ENCODE measurements at regions not wholly inside any gene's neighbourhood (a gene's known extent, or its start where the extent isn't known, plus 50 kb on each side); places are given as distances from the start of the nearest gene placed in this dataset.
"Not testable (repeated sequence)": the region's sequence is repeated elsewhere in the genome, so short reads cannot be mapped to it uniquely, and the experiment has no call there.

GRCh38 chr6:78259935-78260334, 607.1 kb downstream of the MEI4 start:
- Mint-ChIP-seq H3K27me3 (no peaks in the 10 kb centered on the region), H3K4me1 (no peaks in the 10 kb centered on the region), H3K36me3 (ENCODE audit: low read depth) (no peaks in the 10 kb centered on the region), H3K4me3 (no peak overlapping the region), H3K27ac (no peak overlapping the region)
- H3K9me3 ChIP-seq (ENCODE audit: control insufficient read depth, low read length, poor library complexity, severe bottlenecking) = no peaks in the 10 kb centered on the region
- DNase-seq (no peak), ATAC-seq (no peak)

- not testable (repeated sequence) for H3K27me3 Mint-ChIP-seq; DNase-seq; H3K9me3 ChIP-seq (ENCODE audit: control insufficient read depth, low read length, poor library complexity, severe bottlenecking); H3K4me3 Mint-ChIP-seq; H3K27ac Mint-ChIP-seq; H3K4me1 Mint-ChIP-seq; ATAC-seq; H3K36me3 Mint-ChIP-seq (ENCODE audit: low read depth)
Measured at GRCh38 chr6:78260427-78260826, 606.9 kb upstream of the IRAK1BP1 start.

DNA sequence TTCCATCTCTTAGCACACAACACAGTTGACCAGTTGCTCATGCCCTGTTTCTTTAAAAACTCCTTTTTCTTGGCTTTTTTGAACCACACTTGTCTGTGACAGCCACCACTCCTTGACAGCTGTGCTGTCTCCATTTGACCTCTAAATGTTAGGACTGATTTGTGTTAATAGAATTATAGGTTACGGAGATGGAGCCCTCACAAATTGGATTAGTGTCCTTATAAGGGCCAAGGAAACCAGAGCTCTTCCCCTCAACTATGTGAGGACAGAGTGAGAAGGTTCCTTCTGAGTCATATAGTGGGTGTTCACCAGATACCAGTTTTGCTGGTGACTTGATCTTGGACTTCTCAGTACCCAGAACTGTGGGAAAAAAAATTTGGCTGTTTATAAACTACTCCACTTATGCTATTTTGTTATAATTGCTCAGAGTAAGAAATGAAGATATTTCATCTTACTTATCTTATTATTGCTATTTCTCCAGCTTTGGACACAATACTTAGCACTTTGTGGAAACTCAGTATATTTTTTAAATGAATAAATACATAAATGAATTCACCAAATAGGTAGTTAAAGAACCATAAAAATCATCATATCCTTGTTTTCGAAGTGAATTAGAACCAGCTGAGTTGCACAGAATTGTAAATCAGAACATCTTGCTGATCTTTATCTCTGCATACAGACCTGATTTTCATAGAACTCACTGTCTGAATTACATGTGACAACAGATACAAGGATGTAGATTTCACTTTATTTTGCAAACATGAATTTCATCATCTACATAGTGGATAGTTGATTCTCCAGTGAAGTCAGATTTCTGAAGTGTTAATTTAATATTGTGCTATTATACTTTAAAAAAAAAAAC, 598.5 kb upstream of the IRAK1BP1 start:
- DNase-seq = no peak
- H3K27me3 Mint-ChIP-seq = no peaks in the 10 kb centered on the region
- no peaks in the 10 kb centered on the region for H3K4me1 Mint-ChIP-seq
- no peaks in the 10 kb centered on the region for H3K36me3 Mint-ChIP-seq (ENCODE audit: low read depth)
- H3K9me3 ChIP-seq (ENCODE audit: control insufficient read depth, low read length, poor library complexity, severe bottlenecking) = no peaks in the 10 kb centered on the region
- no peak for ATAC-seq
- H3K4me3 Mint-ChIP-seq = no peak overlapping the region
- no peak overlapping the region for H3K27ac Mint-ChIP-seq

GRCh38 chr6:78300885-78301284, 566.5 kb upstream of the IRAK1BP1 start:
- Mint-ChIP-seq H3K27ac (no peak overlapping the region), H3K4me1 (no peaks in the 10 kb centered on the region), H3K27me3 (no peaks in the 10 kb centered on the region), H3K4me3 (no peak overlapping the region), H3K36me3 (ENCODE audit: low read depth) (no peaks in the 10 kb centered on the region)
- no peaks in the 10 kb centered on the region for H3K9me3 ChIP-seq (ENCODE audit: control insufficient read depth, low read length, poor library complexity, severe bottlenecking)
- ATAC-seq (no peak), DNase-seq (no peak)

DNA sequence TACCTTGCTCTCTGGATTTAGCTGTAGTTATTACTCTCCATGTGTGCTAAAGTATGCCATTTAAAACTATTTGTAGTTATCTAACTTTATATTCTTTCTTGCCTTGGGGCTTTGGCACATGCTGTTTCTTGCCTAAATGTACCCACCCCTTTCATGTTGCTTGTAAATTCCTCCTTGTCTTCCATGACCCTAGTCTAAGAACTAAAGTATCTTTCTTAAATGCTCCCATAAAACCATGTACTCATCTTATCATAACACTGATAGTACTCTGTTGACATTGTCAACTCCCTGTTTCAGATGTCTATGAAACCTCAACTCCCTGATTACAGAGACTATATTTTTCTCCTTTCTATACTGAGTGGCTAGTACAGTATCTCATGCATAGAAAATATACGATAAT, 564.9 kb upstream of the IRAK1BP1 start:
- Mint-ChIP-seq H3K27ac (no peak overlapping the region), H3K27me3 (no peaks in the 10 kb centered on the region), H3K4me1 (no peaks in the 10 kb centered on the region), H3K36me3 (ENCODE audit: low read depth) (no peaks in the 10 kb centered on the region), H3K4me3 (no peak overlapping the region)
- H3K9me3 ChIP-seq (ENCODE audit: control insufficient read depth, low read length, poor library complexity, severe bottlenecking) = no peaks in the 10 kb centered on the region
- DNase-seq (no peak), ATAC-seq (no peak)

- ATAC-seq = no peak
- H3K27me3 Mint-ChIP-seq = no peaks in the 10 kb centered on the region
- no peaks in the 10 kb centered on the region for H3K4me1 Mint-ChIP-seq
- no peaks in the 10 kb centered on the region for H3K9me3 ChIP-seq (ENCODE audit: control insufficient read depth, low read length, poor library complexity, severe bottlenecking)
- no peaks in the 10 kb centered on the region for H3K36me3 Mint-ChIP-seq (ENCODE audit: low read depth)
- H3K4me3 Mint-ChIP-seq = no peak overlapping the region
- no peak for DNase-seq
- no peak overlapping the region for H3K27ac Mint-ChIP-seq
Measured at GRCh38 chr6:78308025-78308424, 559.3 kb upstream of the IRAK1BP1 start.

DNA sequence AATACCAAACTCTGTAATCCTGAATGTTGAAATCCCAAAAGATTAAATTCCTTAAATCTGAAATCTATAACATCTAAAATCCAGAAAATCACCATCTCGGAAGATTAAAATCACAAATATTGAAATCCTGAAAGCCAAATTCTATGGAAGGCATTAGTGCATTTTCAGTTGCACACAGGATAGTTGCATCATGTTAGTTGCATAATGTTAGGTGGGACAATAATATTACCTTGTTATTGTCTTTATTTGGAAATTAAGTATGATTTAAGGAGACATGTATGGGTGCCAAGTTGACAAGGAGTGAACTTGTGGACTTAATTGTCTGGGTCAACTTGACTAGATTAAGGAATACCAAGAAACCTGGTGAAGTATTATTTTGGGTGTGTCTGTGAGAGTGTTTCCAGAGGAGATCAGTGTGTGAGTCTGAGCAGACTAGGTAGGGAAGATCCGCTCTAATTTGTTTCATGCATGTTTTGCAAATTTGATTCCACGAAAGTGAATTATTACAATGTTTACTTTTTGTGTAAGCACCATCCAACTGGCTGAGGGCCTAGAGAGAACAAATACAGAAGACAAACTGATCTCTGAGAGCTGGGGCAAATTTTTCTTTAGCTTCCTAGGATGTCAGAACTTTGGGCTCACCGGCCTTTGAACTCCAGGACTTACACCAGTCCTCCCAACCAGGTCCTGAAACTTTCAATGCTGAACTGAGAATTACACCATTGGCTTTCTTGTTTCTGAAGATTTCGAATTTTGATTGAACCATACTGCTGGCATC, 545.1 kb upstream of the IRAK1BP1 start:
- Mint-ChIP-seq H3K4me3 (no peak overlapping the region), H3K4me1 (no peaks in the 10 kb centered on the region), H3K27ac (no peak overlapping the region), H3K27me3 (no peaks in the 10 kb centered on the region), H3K36me3 (ENCODE audit: low read depth) (no peaks in the 10 kb centered on the region)
- ATAC-seq (no peak), DNase-seq (no peak)
- H3K9me3 ChIP-seq (ENCODE audit: control insufficient read depth, low read length, poor library complexity, severe bottlenecking) = no peaks in the 10 kb centered on the region

- Mint-ChIP-seq H3K27ac (no peak overlapping the region), H3K27me3 (no peaks in the 10 kb centered on the region), H3K4me3 (no peak overlapping the region), H3K36me3 (ENCODE audit: low read depth) (no peaks in the 10 kb centered on the region), H3K4me1 (no peaks in the 10 kb centered on the region)
- DNase-seq (no peak), ATAC-seq (no peak)
- H3K9me3 ChIP-seq (ENCODE audit: control insufficient read depth, low read length, poor library complexity, severe bottlenecking) = no peaks in the 10 kb centered on the region
Measured at GRCh38 chr6:78324213-78324612, 543.1 kb upstream of the IRAK1BP1 start.

DNA sequence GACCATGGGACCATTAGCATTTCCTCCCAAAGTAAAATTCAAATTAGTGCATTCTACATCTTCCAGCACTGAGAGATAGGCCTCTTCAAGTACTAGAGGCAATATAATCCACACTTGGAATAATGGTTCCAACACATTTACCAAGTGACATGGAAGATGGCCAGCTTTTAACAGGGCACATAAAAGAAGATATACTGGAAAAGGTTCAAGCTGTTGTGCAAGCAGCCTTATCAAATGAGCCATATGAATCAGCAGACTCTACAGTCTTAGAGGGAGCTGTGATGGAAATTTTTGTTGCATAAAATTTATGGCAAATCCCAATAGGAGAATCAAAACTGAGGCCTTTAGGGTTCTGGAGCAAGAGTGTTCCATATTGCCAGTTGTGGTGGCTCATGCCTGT, 526.6 kb upstream of the IRAK1BP1 start:
- DNase-seq = no peak
- Mint-ChIP-seq H3K27ac (no peak overlapping the region), H3K36me3 (ENCODE audit: low read depth) (no peaks in the 10 kb centered on the region), H3K4me3 (no peak overlapping the region), H3K4me1 (no peaks in the 10 kb centered on the region), H3K27me3 (no peaks in the 10 kb centered on the region)
- ATAC-seq = no peak
- no peaks in the 10 kb centered on the region for H3K9me3 ChIP-seq (ENCODE audit: control insufficient read depth, low read length, poor library complexity, severe bottlenecking)

DNA sequence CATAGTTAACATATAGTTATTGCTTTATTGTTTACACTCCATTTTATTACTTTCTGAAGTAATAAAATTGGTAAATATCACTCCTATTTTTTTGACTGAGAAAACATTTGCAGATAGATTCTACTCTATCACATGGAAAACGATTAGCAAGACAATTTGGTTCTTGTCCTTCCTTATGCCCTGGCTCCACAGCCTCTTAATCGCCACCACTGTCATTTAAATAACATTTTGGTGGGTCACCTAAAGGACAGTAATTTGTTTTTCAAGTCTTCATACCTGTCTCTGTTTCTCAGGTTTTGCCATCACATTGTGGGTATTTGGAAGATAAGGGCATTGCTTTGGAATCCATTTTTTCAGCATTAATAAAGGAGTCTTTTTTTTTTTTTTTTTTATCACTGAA, 521.5 kb upstream of the IRAK1BP1 start:
- Mint-ChIP-seq H3K27ac (no peak overlapping the region), H3K4me1 (no peaks in the 10 kb centered on the region)
- DNase-seq = no peak

DNA sequence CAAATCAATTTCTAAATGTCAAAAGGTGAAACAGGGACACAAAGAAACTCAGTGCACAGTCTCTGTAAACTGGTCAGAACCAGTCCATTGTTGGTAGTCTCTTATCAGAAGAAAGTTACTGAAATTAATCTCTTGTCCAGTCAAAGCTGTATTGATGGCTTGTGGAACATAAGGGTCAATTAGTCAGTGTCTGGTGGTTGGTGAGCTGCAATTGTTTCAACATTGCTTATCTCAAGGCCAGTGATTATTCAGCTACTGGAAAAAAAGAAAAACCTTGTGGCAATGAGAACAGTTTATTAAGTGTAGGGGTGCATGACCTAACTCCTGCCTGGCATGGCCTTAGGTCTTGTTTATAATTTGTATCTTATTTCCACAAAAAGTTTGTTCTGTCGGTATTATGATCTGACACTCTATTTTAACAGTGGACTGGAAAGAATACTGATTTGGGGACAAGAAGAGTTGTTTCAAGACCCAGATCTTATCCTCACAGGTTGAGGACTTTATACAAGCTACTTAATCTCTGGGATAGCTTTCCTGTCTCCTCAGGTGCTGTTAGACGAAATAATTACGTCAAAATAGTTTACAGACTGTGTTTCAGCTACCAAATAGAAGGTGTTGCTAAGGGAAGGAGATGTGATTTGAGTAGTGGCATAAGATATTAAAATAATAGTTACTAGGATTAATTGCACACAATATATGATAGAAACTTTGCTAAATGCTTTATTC, 520.0 kb upstream of the IRAK1BP1 start:
- no peak for ATAC-seq
- no peaks in the 10 kb centered on the region for H3K9me3 ChIP-seq (ENCODE audit: control insufficient read depth, low read length, poor library complexity, severe bottlenecking)
- DNase-seq = no peak
- Mint-ChIP-seq H3K4me1 (no peaks in the 10 kb centered on the region), H3K27me3 (no peaks in the 10 kb centered on the region), H3K27ac (no peak overlapping the region), H3K36me3 (ENCODE audit: low read depth) (no peaks in the 10 kb centered on the region), H3K4me3 (no peak overlapping the region)

More for the DNA sequence above, 521.5 kb upstream of the IRAK1BP1 start:
- H3K9me3 ChIP-seq (ENCODE audit: control insufficient read depth, low read length, poor library complexity, severe bottlenecking) = no peaks in the 10 kb centered on the region
- ATAC-seq = no peak
- Mint-ChIP-seq H3K27me3 (no peaks in the 10 kb centered on the region), H3K36me3 (ENCODE audit: low read depth) (no peaks in the 10 kb centered on the region), H3K4me3 (no peak overlapping the region)

- no peak for DNase-seq
- Mint-ChIP-seq H3K4me1 (no peaks in the 10 kb centered on the region), H3K27me3 (no peaks in the 10 kb centered on the region), H3K36me3 (ENCODE audit: low read depth) (no peaks in the 10 kb centered on the region), H3K4me3 (no peak overlapping the region), H3K27ac (no peak overlapping the region)
- no peak for ATAC-seq
- no peaks in the 10 kb centered on the region for H3K9me3 ChIP-seq (ENCODE audit: control insufficient read depth, low read length, poor library complexity, severe bottlenecking)
Measured at GRCh38 chr6:78353040-78353439, 514.3 kb upstream of the IRAK1BP1 start.

GRCh38 chr6:78363688-78364087, 503.7 kb upstream of the IRAK1BP1 start:
- H3K4me1 Mint-ChIP-seq = no peaks in the 10 kb centered on the region
- no peak overlapping the region for H3K27ac Mint-ChIP-seq
- no peak overlapping the region for H3K4me3 Mint-ChIP-seq
- no peaks in the 10 kb centered on the region for H3K36me3 Mint-ChIP-seq (ENCODE audit: low read depth)
- no peaks in the 10 kb centered on the region for H3K27me3 Mint-ChIP-seq
- H3K9me3 ChIP-seq (ENCODE audit: control insufficient read depth, low read length, poor library complexity, severe bottlenecking) = no peaks in the 10 kb centered on the region
- ATAC-seq (no peak), DNase-seq (no peak)
